ENCODE measurements at regions not wholly inside any gene's neighbourhood (a gene's known extent, or its start where the extent isn't known, plus 50 kb on each side); places are given as distances from the start of the nearest gene placed in this dataset.

DNA sequence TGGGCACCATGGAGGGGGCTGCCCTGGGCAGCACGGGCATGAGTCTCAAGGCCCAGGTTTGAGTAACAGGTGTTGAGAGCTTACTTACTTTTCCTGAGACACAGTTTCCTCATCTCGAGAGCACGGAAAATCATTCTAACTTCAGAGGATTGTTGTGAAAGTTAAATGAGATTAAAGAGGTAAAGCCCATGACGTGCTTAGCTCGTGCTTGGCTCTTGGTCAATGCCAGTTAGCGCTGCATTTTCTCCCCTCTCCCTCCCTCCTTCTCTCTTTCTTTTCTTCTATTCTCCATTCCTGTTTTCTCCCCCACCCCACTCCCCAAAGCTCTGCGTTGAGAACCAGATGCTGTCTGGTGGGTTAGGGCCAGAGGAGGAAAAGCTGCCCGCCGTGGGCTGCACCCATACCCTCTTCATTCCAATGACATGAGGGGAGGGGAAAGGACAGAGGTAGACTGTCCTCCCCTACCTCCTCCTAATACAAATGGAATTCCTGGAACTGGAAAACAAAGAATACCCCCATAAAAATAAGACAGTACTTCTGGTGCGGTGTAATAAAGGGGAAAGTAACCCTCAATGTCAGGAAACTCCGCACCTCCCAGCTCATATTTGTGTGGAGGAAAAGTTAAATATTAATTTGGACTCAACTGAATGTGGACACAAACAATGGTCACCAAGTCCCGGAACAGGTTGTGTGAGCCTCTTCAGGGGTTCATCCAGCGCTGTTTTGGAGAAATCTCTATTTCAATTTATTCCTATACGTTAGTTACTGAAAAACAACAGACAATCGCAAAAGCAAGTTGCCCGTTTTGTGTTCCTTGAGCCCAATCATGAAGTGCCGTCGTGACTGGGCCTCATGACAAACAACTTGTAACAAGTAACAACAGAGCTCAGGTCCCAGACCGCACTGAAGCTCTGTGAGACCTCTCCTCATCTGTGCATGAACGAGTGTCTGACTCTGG, 54.8 kb upstream of the B3GAT1 start:
- DNase-seq, result no peak

GRCh38 chr11:134466156-134466555, 54.1 kb upstream of the B3GAT1 start:
- peak; percentile 62 for DNase-seq

DNA sequence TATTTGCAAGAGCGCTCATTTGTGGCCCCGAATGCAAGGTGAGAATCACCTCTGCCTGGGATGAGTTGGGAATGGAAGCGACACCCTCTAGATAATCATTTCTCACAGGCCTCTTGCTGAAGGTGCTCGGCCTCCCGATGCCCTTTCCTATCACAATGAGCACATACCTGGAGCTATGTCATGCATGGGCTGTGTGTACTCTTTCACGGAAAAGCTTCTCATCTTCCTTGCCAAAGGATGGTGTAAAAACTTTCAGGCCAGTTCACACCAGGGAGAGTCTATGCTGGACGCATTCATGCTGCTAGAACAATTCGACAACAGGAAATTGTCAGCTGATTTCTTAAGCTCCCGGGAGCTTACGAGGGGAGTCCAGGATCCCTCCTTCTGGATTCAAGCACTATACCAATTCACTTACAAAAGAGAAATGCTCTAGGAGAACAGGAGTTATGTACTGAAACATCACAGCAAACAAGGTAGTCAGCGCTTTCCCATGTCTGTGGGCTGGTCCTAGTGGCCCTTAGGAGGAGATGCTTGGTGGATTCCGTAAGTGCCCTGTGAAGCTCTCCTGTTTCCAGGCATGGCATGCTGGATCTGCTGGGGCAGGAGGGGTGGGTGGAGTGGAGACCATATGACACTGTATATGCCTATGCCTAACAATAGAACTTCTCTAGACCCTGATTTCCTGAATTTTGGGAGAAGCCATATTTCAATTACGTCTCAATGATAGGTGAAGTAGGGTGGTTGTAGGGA, 53.1 kb upstream of the B3GAT1 start:
- DNase-seq, result no peak

GRCh38 chr11:134464196-134464595, 52.2 kb upstream of the B3GAT1 start:
- DNase-seq, result no peak

DNA sequence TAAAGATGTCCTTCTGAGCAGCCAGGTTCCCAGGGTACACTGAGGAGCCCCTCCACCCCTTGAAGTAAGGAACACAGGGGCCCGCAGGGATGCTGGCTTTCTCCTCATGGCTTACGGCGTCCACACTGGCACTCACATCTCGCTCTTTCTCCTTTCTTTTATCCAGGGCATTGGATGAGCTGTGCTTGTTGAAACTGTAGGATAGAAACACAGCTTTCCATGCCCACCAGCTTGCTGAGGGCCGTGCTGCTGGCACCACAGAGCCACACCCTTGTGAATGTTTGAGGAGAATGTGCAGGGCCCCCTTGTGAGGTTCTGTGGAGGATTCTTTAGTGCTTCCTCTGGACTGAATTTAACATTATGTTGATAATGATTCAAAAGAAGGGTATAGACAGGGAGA, 51.7 kb upstream of the B3GAT1 start:
- DNase-seq, result no peak
